Erythroblast (primary cell): ENCODE measurements at regions not wholly inside any gene's neighbourhood (a gene's known extent, or its start where the extent isn't known, plus 50 kb on each side); places are given as distances from the start of the nearest gene placed in this dataset.

ENCODE experiments used
- GATA1 ChIP-seq: IDR thresholded peaks from 2 replicates; pipeline ENCODE4 v1.6.1; 2011; ENCODE audit warnings: low read depth, mild to moderate bottlenecking, control low read depth, low read length, moderate library complexity
- POLR2A ChIP-seq: IDR thresholded peaks from 2 replicates; pipeline ENCODE4 v1.6.1; 2011; ENCODE audit warnings: mild to moderate bottlenecking, low read length

GRCh38 chr22:48832592-48832991, 995.1 kb downstream of the BRD1 start:
- TF ChIP-seq POLR2A (no peak), GATA1 (no peak)
